ENCODE measurements at regions not wholly inside any gene's neighbourhood (a gene's known extent, or its start where the extent isn't known, plus 50 kb on each side); places are given as distances from the start of the nearest gene placed in this dataset.

DNA sequence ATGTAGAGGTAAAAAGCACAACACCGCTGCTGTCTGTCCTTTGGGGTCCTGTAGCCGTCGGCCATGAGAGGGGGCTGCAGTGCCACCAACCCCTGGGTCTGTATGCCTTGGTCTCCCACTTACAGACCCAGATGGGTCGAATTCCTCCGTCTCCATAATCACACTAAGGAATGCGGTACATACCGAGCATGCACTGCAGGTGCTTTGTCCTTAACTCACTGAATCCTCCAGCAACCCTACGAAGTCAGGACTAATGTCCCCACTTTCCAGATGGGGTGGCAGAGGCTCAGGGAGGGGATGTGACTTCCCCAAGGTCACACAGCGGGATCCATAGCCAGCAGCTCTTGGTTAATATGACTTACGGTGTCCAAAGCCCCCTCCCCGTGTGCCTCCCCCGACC, 219.9 kb upstream of the CIBAR2 start:
- DNase-seq: no peak

DNA sequence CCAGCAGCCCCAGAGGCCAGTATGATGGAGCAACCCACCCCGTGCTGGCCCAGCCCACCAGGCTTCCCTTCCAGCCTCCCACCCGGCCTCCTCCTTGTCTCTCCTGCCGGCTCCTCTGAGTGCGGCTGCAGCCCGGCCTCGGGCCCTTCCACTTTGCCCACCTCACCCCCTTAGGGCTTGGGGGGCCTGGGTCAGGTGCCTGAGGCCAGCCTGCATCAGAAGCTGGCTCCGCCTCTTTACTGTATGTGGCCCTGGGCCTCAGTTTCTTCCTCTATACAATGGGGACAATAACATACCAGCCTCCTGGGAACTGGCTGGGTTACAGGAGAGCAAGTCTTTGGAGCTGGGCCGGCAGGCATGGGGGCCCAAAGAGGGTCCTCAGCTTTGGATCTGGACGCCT, 221.1 kb upstream of the CIBAR2 start:
- DNase-seq: no peak

DNA sequence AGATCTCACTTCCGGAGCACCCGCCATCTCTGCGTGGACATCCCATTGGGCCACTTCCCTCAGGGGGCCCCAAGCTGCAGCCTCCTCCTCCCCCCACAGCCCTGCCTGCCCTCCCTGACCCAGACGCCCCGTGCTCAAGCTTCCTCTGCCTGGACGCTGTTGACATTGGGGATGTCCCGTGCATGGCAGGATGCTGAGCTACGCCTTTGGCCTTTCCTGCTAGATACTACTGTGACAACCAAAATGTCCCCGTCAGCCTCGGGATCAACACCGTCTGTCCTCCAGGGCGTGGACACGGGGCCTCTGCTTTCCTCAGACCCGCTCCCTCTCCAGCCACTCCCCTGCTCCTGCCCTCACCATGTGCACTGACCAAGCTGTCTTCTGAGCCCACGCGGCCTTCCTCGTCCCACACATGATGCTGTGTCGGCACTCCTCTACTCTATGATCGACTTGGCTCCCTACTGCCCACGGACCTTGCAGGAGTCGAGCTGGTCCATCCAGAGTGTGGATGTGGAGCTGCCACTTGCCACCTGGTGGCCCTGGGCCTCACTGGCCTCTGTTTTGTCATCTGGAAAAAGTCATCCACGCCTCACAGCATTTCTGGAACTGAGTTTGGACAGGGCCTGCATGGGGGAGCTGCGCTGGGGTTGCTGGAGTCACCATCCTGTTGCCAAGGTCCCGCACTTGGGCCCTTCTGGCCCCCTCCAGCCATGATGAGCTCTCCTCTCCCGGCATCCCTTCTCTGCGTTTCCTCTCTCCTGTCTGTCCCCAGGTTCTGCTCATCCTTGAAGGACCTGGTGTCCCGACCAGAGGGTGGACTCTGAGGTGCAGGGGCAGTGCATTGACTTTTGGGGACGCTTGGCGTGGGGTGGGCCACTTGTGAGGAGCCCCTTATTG, 221.7 kb upstream of the CIBAR2 start:
- no peak for DNase-seq

DNA sequence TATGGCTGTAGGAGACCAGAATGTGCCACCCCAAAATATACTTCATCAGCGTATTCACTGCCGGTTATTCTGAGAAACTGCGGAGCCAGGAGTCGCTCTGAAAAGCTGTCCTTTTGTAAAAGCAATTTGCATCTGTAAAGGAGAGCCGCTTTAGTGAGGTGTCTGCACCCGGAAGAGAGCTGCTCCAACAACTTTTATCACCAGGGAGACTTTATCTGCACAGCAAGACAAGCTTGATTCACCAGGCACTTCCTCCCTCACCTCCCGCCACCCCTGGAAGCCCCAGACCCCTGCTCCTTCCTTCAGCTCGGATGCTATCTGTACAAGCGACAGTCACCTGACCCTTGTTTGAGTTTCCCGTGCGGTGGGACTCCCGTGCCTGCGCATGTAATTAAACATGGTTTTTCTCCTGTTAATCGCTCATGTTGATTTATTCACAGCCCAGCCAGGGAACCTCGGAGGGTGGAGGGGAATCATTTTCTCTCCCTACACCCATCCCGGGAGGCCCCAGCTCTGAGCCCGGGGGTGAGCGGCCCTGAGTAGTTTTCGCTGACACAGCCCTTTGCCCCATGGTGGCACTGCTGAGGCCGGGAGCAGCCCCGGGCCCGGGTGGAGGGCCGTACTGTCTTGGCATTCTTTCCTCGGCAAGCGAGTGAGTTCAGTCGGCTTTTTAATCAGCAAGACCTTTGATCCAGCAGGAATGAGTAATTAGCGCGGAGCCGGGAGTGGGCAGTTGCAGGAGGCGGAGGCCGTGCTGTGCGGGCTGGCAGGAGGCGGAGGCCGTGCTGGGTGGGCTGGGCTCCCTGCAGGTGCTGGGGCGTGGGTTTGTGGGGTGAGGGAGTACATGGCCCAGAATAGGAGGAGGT, 222.7 kb upstream of the CIBAR2 start:
- DNase-seq: peak; percentile 33

DNA sequence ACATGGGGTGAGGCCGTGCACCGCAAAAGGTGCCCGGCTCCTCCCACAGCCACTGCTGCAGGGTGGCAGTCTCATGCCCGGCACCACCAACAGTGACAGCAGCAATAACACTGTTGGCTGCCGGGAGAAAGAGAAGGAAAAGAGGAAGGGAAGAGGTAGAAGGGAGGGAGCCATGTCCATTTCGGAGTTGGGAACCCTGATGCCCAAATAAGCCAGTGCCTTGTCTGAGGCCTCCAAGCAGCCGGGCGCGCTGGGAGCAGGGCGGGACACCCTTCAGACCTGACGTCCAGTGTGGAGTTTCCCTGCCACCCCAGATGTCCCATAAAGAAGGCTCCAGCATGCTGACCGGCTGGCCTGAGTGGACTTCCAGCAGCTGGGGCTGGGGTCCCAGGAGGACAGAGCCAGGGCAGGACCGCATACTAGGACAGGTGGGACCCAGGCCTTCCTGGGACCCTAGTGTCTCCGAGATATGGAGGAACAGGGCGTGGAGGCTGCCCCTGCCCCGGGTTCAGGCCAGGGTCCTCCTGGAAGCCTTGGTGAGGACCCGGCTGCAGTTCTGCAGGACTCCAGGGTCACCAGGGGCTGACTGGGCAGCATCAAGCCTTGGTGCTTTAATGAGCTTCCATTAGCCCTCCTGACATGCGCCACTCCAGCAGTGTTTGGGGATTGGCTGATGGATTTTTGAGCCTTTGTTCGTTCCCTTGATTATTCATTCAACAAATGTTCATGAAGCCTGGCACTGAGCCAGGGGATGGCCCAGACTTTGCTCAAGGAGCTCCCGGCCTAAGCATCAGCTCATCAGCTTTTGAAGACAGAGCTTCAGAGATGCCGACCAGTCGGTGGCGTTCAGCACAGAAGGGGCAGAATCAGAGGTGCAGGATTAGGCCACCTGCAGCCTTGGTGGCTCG, 223.6 kb upstream of the CIBAR2 start:
- DNase-seq: no peak

DNA sequence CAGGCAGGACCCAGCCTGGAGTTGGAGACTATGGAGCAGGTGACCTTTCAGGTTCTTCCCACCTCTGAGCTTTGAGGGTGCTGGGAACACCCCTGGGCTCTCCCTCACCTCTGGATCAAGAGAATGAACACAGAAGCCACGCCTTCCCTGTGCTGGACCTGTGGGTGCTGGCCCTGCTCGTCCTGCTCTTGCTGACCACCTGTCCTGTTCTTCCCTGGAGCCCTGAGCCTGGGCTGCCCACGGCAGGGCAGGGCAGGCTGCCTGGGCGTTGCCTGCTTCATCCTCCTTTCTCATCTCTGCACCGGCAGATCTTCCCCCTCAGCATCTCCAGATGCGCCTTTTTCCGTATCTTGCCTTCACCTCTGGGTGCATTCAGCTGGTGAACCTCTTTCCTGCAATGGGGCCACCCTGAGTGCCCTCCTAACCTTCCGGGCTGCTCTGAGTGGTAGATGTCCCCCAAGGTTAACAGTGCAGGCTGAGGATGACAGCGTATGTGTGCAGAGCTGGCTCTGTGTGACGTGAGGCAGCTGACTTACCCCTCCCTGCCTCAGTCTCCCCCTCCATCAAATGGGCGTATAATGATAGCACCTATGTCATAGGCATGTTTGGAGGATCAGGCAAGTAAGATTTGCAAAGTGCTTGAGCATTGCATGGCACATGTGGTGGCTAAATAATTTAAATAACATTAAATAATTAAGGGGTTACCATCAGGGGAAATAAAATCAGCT, 225.8 kb upstream of the CIBAR2 start:
- DNase-seq: no peak

DNA sequence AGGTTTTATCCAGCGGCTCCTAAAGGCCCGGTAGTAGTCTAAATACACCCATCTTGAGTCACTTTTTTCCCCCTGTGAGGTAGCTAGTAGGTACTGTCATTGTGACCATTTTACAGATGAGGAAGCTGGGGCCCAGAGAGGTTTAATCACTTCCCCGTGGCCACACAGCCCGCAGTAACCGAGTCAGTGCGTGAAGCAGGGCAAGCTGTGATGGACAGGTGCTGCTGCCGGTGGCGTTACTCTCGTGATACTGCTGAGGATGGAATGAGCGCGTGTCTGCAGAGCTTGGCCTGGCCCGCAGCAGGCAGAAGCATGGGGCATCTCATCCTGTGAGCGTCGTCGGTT, 226.3 kb upstream of the CIBAR2 start:
- DNase-seq: no peak

DNA sequence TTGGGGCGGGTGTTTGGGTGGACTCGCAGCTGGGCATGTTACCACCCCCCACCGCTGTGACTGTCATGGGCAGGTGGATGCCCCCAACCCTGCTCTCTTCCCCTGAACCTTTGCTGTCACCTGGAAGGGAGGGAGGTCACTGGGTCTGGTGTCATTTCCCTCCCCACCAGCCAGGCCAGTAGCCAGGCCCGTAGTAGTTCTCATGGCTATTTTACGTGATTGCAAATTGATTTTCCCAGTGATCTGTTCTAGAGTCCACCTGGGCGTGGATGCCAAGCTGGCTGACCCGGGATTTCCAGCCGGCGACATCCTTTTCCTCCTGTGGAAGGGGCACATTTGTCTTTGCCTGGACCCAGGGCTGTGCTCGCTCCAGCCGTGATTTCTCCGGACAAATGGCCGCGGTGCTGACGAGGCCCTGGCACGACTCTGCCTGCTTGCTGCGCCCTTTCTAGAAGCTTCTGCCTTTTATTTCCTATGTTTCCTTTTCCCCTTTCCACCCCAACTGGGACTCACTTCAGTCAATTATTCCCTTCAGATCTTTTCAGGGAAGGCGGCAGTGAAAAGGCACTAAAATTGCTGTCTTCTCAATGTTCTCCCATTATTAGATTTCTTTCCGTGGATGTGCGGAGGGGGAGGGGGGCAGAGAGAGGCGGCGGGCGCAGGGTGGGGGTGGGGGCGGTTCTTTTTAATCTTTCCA, 226.9 kb upstream of the CIBAR2 start:
- no peak for DNase-seq

DNA sequence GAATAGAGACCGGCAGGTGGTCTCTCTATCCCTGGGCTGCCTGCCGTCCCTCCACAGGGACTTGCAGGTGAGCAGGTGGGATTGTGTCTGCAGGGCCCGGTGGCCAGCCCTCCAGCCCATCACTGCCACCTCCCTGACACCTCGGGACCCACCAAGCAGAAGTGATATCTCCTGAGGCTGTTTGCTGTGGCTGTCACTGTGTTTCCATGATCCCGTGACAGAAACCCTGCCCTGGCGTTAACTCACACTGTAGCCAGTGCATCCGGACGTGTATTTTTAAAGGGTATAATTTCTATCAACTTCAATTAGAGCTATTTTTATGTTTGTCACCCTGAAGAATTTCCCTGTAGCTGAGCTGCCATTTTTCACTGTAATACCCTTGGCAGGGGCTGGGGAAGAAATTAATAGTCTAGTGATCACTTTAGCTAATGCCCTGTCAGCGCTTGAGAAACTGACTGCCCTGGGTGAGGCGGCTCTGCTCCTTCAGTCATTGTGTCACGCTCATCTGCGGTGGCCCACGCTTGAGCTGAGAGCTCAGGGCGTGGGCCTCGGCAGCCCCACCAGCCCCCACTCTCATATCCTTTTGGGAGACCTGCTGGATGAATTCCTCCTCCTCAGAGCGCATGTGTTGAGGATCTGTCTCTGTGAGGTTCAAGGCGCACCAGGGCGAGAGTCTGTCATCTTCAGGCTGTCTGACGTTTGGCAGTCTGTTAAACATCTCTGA, 229.9 kb upstream of the CIBAR2 start:
- no peak for DNase-seq

DNA sequence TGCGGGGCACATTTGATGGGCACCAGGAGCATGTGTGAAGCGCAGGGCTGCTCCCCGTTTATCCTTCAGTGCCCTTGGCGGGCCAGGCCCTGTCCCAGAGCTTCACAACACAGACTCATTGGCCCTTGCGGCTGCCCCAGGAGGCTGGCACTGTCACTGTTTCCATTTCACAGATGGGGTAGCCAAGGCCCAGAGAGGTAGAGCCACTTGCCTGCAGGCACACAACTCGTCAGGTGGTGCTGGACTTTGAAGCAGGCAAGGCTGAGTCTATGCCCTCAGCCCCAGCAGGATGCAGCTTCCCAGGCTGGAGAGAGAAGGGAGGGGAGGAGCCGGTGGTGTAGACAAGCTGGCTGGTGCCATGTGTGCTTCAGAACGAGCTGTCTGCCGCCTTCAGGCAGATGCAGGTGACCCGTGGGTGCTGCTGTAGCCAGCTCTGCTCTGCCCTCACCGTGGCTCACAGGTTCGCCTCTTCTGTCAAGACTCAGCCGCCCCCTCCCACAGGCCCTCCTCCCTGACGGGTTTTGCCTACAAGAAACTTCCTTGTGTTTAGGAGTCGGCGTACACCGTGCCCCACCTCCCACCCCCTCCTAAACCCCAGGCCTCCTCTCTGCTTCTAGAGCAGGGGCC, 232.3 kb upstream of the CIBAR2 start:
- no peak for DNase-seq

DNA sequence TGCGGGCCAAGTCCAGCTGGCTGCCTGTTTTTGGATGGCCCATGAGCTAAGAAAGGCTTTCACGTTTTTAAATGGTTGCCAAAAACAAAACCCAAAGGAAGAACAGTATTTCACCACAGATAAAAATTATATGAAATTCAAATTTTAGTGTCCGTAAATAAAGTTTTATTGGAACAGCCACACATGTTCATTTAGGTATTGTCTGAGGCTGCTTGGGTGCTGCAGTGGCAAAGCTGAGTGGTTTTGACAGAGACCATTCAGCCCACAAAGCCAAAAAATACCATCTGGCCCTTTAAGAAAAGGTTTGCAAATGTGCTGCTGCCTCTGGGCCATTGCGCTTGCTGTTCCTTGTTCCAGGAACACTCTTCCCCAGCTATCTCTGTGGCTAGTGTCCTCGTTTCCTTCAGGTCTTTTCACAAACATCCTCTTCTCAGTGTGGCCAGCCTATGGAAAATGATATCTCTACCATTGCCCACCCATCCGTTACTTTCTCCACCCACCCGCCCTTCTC, 232.9 kb upstream of the CIBAR2 start:
- no peak for DNase-seq

DNA sequence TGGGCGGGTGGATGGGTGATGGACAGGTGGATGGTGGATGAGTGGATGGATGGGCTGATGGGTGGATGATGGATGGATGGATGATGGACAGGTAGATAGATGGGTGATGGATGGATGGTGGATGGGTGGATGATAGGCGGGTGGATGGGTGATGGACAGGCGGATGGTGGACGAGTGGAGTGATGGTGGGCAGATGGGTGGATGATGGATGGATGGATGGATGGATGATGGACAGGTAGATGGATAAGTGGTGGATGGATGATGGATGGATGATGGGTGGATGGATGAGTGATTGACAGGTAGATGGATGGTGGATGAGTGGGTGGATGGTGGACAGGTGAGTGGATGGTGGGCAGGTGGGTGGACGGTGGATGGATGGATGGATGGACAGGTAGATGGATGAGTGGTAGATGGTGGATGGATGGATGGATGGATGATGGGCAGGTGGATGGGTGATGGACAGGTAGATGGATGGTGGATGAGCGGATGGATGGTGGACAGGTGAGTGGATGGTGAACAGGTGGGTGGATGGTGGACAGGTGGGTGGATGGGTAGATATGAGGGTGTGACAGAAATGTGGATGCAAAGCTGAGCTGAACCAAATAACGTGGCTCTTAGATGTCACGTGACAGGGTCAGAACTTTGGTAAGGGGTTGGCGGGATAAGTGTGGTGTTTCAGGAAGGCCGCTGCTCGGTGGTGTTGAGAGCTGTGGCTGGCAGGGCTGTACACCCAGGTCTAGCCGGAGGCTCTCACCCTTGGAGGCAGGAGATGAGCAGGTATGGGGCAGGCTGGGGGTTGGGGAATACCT, 234.3 kb upstream of the CIBAR2 start:
- DNase-seq: no peak

DNA sequence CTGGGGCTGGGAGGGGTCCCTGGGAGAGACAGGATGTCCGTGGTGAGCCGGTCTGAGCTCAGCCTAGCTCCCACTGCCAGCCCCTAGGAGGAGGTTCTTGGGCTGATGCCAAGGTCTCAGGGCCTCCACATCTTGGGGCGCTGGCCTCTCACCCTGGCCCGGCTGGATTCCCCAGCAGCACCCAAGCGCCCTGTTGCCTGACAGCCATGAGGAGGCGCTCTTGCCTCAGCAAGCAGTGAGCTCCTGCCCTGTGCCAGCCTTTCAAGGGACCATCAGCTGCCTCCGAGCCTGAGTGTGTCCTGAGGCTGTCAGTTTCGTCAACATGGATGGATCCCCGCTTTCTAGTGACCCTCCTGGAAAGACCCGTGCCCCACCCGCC, 234.9 kb upstream of the CIBAR2 start:
- DNase-seq: no peak

DNA sequence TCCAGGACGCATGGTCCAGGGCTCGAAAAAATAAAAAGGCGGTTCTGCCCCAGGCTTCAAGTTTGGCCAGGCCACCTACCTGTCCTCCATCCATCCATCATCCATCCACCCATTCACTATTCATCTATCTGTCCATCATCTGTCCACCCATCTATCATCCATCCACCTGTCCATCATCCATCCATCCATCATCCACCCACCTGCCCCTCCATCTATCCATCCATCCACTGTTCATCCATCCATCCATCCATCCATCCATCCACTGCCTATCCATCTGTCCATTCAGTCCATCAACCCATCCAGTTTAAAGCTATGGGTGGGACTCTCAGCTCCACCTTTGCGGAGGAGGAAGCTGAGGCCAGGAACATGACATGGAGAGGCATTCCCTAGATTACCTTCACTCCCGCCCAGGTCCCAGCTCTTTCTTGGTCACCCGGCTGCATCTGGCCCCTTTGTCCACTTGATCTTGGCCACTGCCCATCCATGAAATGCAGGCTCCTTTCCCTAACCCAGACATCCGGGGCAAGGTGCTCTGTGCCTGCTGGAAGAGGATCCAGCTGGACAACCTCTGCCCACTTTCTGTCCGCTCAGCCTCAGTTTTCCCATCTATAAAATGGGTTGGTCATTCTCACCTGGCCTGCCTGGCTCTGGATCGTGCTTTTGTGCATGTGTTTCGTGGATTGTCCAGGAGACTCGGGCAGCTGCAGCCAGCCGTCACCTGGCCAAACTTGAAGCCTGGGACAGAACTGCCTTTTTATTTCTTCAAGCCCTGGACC, 236.0 kb upstream of the CIBAR2 start:
- no peak for DNase-seq

DNA sequence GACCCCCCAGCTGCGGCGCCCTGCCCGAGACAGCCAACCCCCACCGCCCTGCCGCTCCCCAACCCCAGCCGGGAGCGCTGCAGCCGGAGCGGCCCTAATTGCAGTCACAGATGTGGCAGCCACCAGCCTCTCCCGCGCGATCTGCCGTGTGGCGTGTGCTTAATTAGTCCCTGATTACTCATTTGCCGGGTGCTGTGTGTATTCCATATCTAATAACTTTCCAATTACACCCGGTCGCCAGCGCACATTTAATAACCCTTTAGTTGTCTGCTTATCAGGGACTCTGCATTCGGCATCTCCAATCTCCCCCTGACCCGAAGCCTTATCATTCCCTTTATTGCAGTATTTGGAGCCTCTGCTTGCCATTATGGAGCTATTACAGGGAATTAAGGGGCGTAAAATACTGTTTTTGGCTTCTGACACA, 236.7 kb upstream of the CIBAR2 start:
- no peak for DNase-seq

DNA sequence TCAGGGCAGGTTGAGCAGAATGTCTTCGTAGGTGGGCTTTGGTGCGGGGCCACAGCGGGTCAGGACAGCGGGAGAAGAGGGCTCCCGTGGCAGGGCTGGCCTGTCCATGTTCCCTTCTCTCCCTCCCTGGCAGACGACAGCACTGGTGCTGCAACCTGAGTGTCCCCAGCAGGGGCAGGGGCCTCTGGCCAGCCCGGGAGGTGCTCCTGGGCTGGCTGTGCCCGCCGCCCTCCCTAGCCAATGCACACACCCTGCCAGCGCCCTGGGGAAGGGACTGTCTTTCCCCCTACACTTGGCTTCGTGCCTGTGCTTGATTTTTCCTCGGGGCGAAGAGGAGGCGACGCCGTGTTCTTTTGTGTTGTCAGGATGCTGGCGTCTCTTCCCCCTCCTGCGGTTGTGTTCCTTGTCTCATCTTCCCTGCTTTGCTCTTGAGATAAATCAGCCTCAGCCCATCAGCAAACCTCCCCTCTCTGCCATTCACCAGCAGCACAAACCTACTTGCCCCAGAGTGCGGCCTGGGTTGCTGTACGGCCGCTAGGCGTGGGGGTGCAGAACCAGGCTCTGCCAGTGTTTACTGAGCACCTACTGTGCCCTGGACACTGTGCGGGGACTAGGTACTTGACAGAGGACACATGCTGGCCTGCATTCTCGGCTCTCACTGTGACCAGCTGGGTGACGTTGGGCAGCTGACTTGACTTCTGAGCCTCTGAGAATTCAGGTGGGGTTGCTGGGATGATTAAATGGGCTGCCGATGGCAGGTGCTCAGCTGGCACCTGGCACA, 237.3 kb upstream of the CIBAR2 start:
- no peak for DNase-seq

DNA sequence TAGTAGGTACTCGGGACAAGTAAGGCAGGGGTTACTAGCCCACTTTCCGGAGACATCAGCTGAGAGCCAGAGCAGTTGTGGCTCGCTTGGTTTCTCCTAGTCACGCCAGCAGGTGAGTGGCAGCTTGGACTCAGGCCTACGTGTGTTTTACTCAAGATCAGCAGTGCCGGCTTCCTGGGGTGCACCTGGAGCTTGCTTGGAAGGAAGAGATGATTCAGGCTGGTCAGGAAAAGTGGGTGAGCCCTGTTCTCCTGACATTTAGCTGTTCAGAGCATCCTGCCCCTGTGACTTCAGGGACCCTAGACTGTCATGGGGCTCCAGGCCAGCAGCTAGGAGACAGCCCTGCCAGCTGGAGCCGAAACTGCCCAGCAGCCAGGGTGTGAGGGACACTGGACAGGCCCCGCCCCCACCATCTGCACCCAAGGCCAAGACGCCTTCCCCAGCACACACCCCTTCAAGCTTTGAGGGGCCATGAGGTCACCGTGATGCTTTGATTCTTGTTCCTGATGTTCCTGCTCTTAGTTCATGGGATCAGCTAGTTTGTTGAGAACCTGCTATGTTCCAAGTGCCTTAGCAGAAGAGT, 238.0 kb upstream of the CIBAR2 start:
- no peak for DNase-seq
